Globus pallidus (tissue), 1 donor: ENCODE measurements at regions not wholly inside any gene's neighbourhood (a gene's known extent, or its start where the extent isn't known, plus 50 kb on each side); places are given as distances from the start of the nearest gene placed in this dataset.

ENCODE experiments used
- DNase-seq: peaks from one replicate; pipeline ENCODE4 v3.0.0-alpha.2; 2015; ENCODE audit warnings: low spot score

GRCh38 chr2:165033402-165033801 lies 78.1 kb upstream of the SLC38A11 start:
- no peak for DNase-seq

DNA sequence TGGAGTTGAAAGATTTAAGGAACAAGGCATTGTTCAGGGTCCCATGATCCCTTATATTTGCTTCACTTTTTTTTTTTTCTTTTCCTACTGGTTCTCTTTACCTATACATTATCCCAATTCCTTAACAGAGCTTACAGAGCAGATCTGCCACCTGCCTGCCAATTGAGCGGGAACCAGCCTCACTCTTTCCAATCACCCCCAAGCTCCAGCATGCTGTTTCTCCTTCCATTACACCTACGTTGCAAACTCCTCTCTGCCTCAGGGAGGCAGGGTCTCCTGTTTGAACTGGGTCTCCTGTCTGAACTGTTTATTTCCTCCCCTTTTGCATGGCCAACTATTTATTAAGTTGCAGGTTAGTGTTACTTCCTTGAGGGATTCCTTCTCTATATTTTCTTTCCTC lies 77.2 kb upstream of the SLC38A11 start:
- DNase-seq: no peak

- DNase-seq: no peak
These were observed 68.9 kb upstream of the SLC38A11 start for GRCh38 chr2:165024199-165024598.

GRCh38 chr2:165022781-165023180 lies 67.5 kb upstream of the SLC38A11 start:
- no peak for DNase-seq

DNA sequence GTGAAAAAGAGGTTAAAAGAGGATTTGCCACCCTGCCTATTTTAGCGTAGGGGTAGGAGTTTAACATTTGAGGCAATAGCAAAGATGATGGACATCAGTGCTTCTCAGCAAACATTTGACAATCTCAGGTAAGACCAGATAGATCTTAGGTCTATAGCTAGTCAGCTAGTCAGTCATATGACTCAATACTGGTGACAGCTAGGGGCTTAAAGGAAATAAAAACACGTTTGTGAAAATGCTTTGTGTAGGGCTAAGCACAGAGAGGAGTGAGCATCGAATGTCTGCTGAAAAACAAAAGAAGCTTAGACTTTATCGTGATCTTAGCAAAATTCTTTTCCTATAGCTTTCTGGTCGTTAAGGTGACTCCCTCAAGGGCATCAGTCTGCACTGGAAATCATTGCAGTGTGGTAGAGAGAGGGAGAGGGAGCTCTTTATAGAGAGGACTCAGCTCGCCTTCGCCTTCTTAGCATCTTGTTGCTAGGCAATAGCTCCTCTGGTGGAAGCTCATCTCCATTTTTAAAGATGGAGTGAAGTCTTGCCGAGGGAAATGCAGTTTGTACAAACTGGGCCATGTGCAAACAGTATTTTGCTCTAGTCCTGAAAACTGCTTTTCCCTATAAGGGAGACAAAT lies 62.8 kb upstream of the SLC38A11 start:
- DNase-seq: peak; percentile 23

GRCh38 chr2:165016772-165017411 lies 61.6 kb upstream of the SLC38A11 start:
- DNase-seq: peak; percentile 58

- DNase-seq: peak; percentile 62
These were observed 59.8 kb upstream of the SLC38A11 start for GRCh38 chr2:165015052-165015642.

DNA sequence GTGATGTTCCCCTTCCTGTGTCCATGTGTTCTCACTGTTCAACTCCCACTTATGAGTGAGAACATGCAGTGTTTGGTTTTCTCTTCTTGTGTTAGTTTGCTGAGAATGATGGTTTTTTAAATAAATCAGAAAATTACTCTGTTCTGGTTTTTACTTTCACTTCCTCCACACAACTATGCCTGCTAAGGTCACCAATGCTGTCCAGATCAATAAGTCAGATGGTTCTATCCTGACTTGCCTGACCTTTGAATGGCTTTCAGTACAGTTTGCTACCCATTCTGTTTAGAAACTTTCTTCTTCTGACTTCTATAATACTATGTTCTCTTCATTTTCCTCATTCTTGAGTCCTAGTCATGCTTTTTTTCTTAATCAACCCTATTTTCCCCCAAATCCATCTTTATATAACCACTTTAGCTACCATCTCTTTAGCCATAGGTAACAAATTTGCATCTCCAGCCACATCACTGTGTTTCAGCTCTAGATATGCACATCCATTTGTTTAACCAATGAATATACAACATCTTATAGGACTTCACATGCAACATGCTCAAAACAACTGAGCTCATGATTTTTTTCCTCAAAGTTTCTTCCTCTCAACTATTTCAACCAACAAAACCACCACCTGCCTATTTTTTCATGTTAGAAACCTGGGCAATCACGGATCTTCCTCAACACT lies 58.8 kb upstream of the SLC38A11 start:
- DNase-seq: no peak

GRCh38 chr2:165011199-165011598 lies 55.9 kb upstream of the SLC38A11 start:
- no peak for DNase-seq

DNA sequence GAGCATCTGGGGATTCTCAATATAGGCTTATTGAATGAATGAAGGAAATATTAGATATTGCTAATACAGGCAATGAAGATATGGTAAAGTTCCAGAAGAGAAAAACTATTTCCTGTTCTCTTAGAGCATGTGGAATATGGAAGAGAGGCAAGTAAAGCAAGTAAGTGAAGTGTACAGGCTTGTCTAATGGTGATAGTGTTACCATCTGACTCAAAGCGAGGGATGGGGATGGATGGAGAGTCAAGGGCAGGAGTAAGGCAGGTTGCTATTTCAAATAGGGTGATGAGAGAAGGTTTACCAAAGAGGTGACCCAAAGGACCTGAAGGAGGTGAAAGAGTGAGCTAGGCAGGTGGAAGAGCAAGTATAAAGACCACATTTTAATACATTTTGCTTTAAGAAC lies 55.2 kb upstream of the SLC38A11 start:
- DNase-seq: no peak

DNA sequence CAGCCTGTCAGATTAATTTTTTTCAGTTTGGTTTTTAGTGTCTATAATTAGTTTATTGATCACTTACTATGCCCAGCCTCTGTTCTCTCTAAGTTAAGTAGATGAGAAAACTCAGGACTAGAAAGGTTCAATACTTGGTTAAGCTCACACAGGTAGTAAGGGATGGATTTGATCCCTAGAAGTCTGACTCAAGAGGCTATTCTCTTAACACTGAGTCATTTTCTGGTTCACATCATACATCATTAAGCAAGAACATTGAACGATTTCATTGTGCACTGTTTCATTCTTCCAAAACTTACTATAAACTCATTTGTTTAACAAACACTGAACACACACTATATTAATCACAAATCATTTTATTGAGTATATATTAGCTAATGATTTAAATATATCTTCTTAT lies 54.1 kb upstream of the SLC38A11 start:
- DNase-seq: no peak

DNA sequence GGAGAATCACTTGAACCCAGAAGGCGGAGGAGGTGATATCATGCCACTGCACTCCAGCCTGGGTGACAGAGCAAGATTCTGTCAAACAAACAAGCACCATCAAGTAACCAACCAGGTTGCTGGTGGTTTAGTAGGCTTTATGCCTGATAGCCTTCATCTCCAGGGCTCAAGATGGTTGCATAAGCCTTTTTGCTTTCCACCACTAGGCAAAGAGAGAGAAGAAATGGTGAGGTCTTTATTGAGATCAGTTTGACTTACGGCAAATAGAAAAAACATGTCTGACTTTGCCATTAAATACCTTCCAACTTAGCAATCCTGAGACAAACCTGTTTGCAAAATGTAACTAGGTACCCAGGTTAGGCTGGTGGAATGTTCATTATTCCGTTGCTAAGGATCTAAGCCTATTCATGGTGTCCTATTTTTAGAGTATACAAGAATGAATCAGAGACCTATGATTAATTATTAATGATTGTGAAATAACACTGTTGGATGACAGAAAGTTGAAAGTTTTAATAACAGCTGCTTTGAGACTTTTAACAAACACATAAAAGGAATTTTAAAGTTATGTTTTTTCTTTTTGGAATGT lies 53.5 kb upstream of the SLC38A11 start:
- DNase-seq: no peak

DNA sequence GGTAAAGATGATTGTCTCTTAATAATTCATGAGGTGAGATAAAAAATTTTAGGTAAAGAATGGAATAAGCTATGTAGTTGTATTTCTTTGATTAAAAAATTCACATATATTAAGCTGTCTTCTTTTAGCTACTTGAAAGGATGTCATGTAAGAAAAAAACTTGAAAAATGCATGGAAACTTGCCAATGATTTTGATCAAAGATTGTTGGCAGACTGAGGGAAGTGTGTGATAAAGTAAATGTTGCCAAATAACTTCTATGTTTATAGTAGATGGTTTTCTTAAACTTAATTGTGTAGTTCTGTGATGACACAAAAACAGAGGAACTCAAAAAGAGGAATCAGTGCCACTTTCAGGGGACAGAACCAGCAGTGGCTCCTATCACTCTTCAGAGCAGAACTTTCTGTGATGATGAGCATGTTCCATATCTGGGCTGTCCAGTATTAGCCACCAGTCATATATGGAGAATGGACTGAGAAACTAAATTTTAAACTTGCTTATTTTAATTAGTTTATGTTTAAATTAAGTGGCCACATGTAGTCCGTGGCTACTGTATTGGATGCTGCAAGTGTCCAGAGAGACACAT lies 51.9 kb upstream of the SLC38A11 start:
- no peak for DNase-seq
